DND-41 (cell line): ENCODE measurements at regions not wholly inside any gene's neighbourhood (a gene's known extent, or its start where the extent isn't known, plus 50 kb on each side); places are given as distances from the start of the nearest gene placed in this dataset.

Experiments
- ATAC-seq: fragments of 200-7000 bp; cut with Tn5 transposase; 3 replicates; pipeline ENCODE4 v1.9.1; 2021; ENCODE audit warnings: low read depth; ENCODE audit not compliant: insufficient read depth
- DNase-seq: peaks from one replicate; pipeline ENCODE4 v3.0.0-alpha.2; 2020
- H2AFZ ChIP-seq: 2 replicates; pipeline ENCODE4 v1.6.0; 2012; ENCODE audit warnings: low read depth, low read length
- H3K27ac ChIP-seq: 2 replicates; pipeline ENCODE4 v1.5.1; 2012; ENCODE audit warnings: low read length, inconsistent platforms
- H3K27me3 ChIP-seq: fragments of 200-600 bp; sonication (generic); 2 replicates; pipeline ENCODE4 v1.6.0; 2012; ENCODE audit warnings: low read length, mild to moderate bottlenecking, inconsistent platforms; ENCODE audit not compliant: insufficient read depth, poor library complexity
- H3K36me3 ChIP-seq: 2 replicates; pipeline ENCODE4 v1.5.1; 2012; ENCODE audit warnings: low read length, inconsistent platforms; ENCODE audit not compliant: insufficient read depth
- H3K4me1 ChIP-seq: 2 replicates; pipeline ENCODE4 v1.5.1; 2012; ENCODE audit warnings: mild to moderate bottlenecking, low read length; ENCODE audit not compliant: insufficient read depth
- H3K4me2 ChIP-seq: 2 replicates; pipeline ENCODE4 v1.6.0; 2012; ENCODE audit warnings: mild to moderate bottlenecking, moderate library complexity, low read length, inconsistent platforms; ENCODE audit not compliant: insufficient read depth
- H3K4me3 ChIP-seq, 2 experiments: fragments of 200-600 bp in 1 of 2; shearing (Covaris generic) in 1 of 2; 2 replicates each; pipeline ENCODE4 v1.5.1; 2012 to 2016; ENCODE audit warnings: inconsistent platforms in 2 of 2, low read length in 2 of 2, mild to moderate bottlenecking in 2 of 2, low read depth in 1 of 2, moderate library complexity in 1 of 2
- H3K79me2 ChIP-seq: 2 replicates; pipeline ENCODE4 v1.6.0; 2012; ENCODE audit warnings: low read length, inconsistent platforms; ENCODE audit not compliant: insufficient read depth
- H3K9ac ChIP-seq: 2 replicates; pipeline ENCODE4 v1.6.0; 2012; ENCODE audit warnings: low read depth, mild to moderate bottlenecking, inconsistent platforms, low read length, moderate library complexity
- H3K9me3 ChIP-seq: 2 replicates; pipeline ENCODE4 v1.5.1; 2012; ENCODE audit warnings: low read length, moderate library complexity, mild to moderate bottlenecking, inconsistent platforms; ENCODE audit not compliant: insufficient read depth, severe bottlenecking
- H4K20me1 ChIP-seq: 2 replicates; pipeline ENCODE4 v1.6.0; 2012; ENCODE audit warnings: low read length; ENCODE audit not compliant: insufficient read depth
- EZH2 ChIP-seq: IDR thresholded peaks from 3 replicates; pipeline ENCODE4 v1.6.1; 2012; ENCODE audit warnings: borderline replicate concordance, low read depth, mild to moderate bottlenecking, moderate library complexity, low read length, inconsistent platforms; ENCODE audit not compliant: severe bottlenecking
- TF ChIP-seq, protein P1 (sequence below): IDR thresholded peaks from 2 replicates; pipeline ENCODE4 v1.5.1; 2012; ENCODE audit warnings: borderline replicate concordance, low read length, moderate library complexity, mild to moderate bottlenecking; ENCODE audit not compliant: poor library complexity, severe bottlenecking; ENCODE audit errors: extremely low read depth

DNA sequence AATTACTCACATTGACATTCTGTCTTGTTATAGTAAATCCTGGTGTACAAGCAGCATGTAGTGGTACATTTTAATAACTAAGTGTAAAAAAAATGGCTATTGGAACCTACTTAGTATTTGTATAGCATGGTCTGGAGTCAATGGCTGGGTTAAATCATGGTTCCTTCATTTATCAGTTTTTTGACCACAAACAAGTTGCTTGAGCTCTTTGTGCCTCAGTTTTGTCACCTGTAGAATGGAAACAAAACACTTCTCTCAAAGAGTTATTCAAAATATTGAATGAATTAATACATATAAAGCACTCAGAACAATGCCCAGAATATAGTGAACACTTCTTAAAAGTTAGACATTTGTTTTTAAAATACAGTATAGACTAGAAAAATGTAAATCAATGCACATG is 93.2 kb upstream of the HS3ST5 start:
- H3K27ac ChIP-seq: no peak overlapping the region
- ATAC-seq (no peak), DNase-seq (no peak)
- no peaks in the 10 kb centered on the region for H3K4me1 ChIP-seq
- no peak overlapping the region for H3K4me3 ChIP-seq
- H3K79me2 ChIP-seq: no peaks in the 10 kb centered on the region
- H3K4me2 ChIP-seq: no peak overlapping the region
- no peaks in the 10 kb centered on the region for H3K9me3 ChIP-seq
- no peak overlapping the region for H2AFZ ChIP-seq
- no peaks in the 10 kb centered on the region for H3K27me3 ChIP-seq
- no peak overlapping the region for H3K9ac ChIP-seq
- H4K20me1 ChIP-seq: no peaks in the 10 kb centered on the region
- TF ChIP-seq, protein P1, sequence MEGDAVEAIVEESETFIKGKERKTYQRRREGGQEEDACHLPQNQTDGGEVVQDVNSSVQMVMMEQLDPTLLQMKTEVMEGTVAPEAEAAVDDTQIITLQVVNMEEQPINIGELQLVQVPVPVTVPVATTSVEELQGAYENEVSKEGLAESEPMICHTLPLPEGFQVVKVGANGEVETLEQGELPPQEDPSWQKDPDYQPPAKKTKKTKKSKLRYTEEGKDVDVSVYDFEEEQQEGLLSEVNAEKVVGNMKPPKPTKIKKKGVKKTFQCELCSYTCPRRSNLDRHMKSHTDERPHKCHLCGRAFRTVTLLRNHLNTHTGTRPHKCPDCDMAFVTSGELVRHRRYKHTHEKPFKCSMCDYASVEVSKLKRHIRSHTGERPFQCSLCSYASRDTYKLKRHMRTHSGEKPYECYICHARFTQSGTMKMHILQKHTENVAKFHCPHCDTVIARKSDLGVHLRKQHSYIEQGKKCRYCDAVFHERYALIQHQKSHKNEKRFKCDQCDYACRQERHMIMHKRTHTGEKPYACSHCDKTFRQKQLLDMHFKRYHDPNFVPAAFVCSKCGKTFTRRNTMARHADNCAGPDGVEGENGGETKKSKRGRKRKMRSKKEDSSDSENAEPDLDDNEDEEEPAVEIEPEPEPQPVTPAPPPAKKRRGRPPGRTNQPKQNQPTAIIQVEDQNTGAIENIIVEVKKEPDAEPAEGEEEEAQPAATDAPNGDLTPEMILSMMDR: no peak
- TF ChIP-seq EZH2: no peak
- no peaks in the 10 kb centered on the region for H3K36me3 ChIP-seq

DNA sequence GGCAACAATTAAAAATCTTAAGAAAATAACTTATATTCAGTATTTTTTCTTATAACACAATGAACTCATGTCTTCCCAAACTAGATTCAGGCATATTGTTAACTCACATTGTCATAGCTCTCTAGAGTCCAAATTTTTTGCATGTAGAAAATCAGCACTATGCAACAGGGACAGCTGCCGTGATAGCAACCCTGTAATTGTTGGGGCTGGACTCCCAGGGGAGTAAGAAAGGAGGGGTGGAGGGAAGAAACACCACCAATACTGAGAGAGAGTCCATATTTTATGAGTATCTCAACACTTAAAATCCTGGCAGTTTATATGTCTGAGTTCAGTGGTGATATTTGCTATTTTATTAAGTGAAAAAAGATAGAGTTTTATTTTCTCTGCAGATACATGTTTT is 89.6 kb upstream of the HS3ST5 start:
- TF ChIP-seq EZH2: no peak
- TF ChIP-seq, protein P1: no peak
- Histone ChIP-seq H3K36me3 (no peaks in the 10 kb centered on the region), H3K4me3 (no peak overlapping the region), H3K79me2 (no peaks in the 10 kb centered on the region), H2AFZ (no peak overlapping the region), H3K27ac (no peak overlapping the region), H4K20me1 (no peaks in the 10 kb centered on the region), H3K4me2 (no peak overlapping the region), H3K27me3 (no peaks in the 10 kb centered on the region), H3K9ac (no peak overlapping the region), H3K9me3 (no peaks in the 10 kb centered on the region), H3K4me1 (no peaks in the 10 kb centered on the region)
- DNase-seq: peak; percentile 6
- ATAC-seq: 0 out of 3 replicates have a peak, but pooled peaks have one; percentile 47

- no peaks in the 10 kb centered on the region for H3K27me3 ChIP-seq
- ATAC-seq: no peak
- no peak overlapping the region for H3K27ac ChIP-seq
- H2AFZ ChIP-seq: no peak overlapping the region
- H3K79me2 ChIP-seq: no peaks in the 10 kb centered on the region
- H3K4me3 ChIP-seq: no peak overlapping the region
- no peaks in the 10 kb centered on the region for H4K20me1 ChIP-seq
- H3K9me3 ChIP-seq: no peaks in the 10 kb centered on the region
- no peak for DNase-seq
- no peak for TF ChIP-seq EZH2
- TF ChIP-seq, protein P1: no peak
- no peaks in the 10 kb centered on the region for H3K4me1 ChIP-seq
- no peak overlapping the region for H3K9ac ChIP-seq
- H3K4me2 ChIP-seq: no peak overlapping the region
- no peaks in the 10 kb centered on the region for H3K36me3 ChIP-seq
These were observed 88.8 kb upstream of the HS3ST5 start for GRCh38 chr6:114431641-114432040.

- H2AFZ ChIP-seq: no peak overlapping the region
- no peaks in the 10 kb centered on the region for H3K9me3 ChIP-seq
- no peaks in the 10 kb centered on the region for H3K27me3 ChIP-seq
- no peaks in the 10 kb centered on the region for H3K36me3 ChIP-seq
- H3K4me1 ChIP-seq: no peaks in the 10 kb centered on the region
- no peaks in the 10 kb centered on the region for H4K20me1 ChIP-seq
- no peak overlapping the region for H3K4me2 ChIP-seq
- ATAC-seq (no peak), DNase-seq (no peak)
- no peak overlapping the region for H3K4me3 ChIP-seq
- TF ChIP-seq, protein P1: no peak
- no peak for TF ChIP-seq EZH2
- H3K79me2 ChIP-seq: no peaks in the 10 kb centered on the region
- no peak overlapping the region for H3K27ac ChIP-seq
- H3K9ac ChIP-seq: no peak overlapping the region
These were observed 87.8 kb upstream of the HS3ST5 start for GRCh38 chr6:114430534-114431124.
